Endodermal cell (in vitro differentiated cells): ENCODE measurements at regions not wholly inside any gene's neighbourhood (a gene's known extent, or its start where the extent isn't known, plus 50 kb on each side); places are given as distances from the start of the nearest gene placed in this dataset.

Source experiments
- DNase-seq: peaks from one replicate; pipeline ENCODE4 v3.0.0-alpha.2; 2017
- H3K27ac ChIP-seq: 2 replicates; pipeline ENCODE4 v1.5.1; 2013; ENCODE audit warnings: mild to moderate bottlenecking, low read depth, low read length, moderate library complexity
- H3K27me3 ChIP-seq: 2 replicates; pipeline ENCODE4 v1.6.1; 2013; ENCODE audit warnings: mild to moderate bottlenecking, low read length, moderate library complexity; ENCODE audit not compliant: insufficient read depth, control insufficient read depth, poor library complexity, severe bottlenecking
- H3K36me3 ChIP-seq: 2 replicates; pipeline ENCODE4 v1.7.0; 2013; ENCODE audit warnings: mild to moderate bottlenecking, low read length, moderate library complexity; ENCODE audit not compliant: control insufficient read depth, insufficient read depth
- H3K4me1 ChIP-seq: one replicate; pipeline ENCODE4 v1.7.0; 2013; ENCODE audit warnings: low read length; ENCODE audit not compliant: control insufficient read depth, insufficient read depth
- H3K4me3 ChIP-seq: 2 replicates; pipeline ENCODE4 v1.5.1; 2013; ENCODE audit warnings: mild to moderate bottlenecking, low read length, moderate library complexity
- H3K9ac ChIP-seq: 2 replicates; pipeline ENCODE4 v1.6.1; 2013; ENCODE audit warnings: mild to moderate bottlenecking, low read length, moderate library complexity; ENCODE audit not compliant: poor library complexity, severe bottlenecking; ENCODE audit errors: extremely low read depth
- H3K9me3 ChIP-seq: 2 replicates; pipeline ENCODE4 v1.6.1; 2013; ENCODE audit warnings: mild to moderate bottlenecking, low read length, moderate library complexity; ENCODE audit not compliant: control insufficient read depth
- H3K27ac Mint-ChIP-seq: 2 replicates; pipeline ENCODE4 v1.8.0; 2020; ENCODE audit warnings: mixed read lengths
- H3K27me3 Mint-ChIP-seq: 2 replicates; pipeline ENCODE4 v1.8.0; 2021; ENCODE audit warnings: mild to moderate bottlenecking, mixed read lengths; ENCODE audit not compliant: insufficient read depth
- H3K36me3 Mint-ChIP-seq: 2 replicates; pipeline ENCODE4 v1.8.0; 2020; ENCODE audit warnings: low read depth, mixed read lengths
- H3K4me1 Mint-ChIP-seq: 2 replicates; pipeline ENCODE4 v1.8.0; 2020; ENCODE audit warnings: mixed read lengths
- H3K4me3 Mint-ChIP-seq: 2 replicates; pipeline ENCODE4 v1.8.0; 2020; ENCODE audit warnings: mild to moderate bottlenecking, moderate library complexity, mixed read lengths
- H3K9me3 Mint-ChIP-seq: 2 replicates; pipeline ENCODE4 v1.8.0; 2020; ENCODE audit warnings: mild to moderate bottlenecking, mixed read lengths
- WGBS, 2 experiments: methylation state at CpG; one replicate each; pipeline versions ENCODE4 v1.1.5 to v1.1.7; 2013; ENCODE audit warnings: missing lambda C conversion rate in 2 of 2, mixed read lengths in 1 of 2; ENCODE audit not compliant: insufficient coverage in 1 of 2, insufficient read length in 1 of 2; 5-methylcytosine and 5-hydroxymethylcytosine counted together
- TF ChIP-seq, protein P1 (sequence below): fragments of 200-600 bp; sonication (generic); conservative IDR thresholded peaks from 2 replicates; pipeline ENCODE4 v1.5.0; 2021; ENCODE audit warnings: antibody characterized with exemption, mild to moderate bottlenecking

DNA sequence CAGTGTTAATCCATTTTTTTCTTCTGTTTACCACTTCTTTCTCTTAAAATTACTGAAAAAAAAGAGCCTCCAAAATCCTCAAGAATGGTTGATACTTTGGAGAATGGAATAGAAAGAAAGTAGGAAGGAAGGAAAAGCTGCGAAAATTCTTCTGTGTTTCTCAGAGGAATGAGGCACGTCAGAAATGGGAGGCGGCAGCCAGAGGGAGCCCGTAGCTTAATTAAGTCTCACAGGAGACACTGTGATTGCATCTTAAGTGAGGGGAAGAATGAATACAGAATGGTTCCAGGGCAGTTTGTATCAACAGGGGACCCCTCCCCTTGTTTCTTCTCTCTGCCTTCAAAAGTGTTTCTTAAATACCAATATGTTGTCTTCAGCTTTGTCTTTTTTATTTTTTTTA, 1099.5 kb downstream of the PLA2G4A start:
- Histone ChIP-seq H3K36me3 (no peaks in the 10 kb centered on the region), H3K4me1 (no peaks in the 10 kb centered on the region), H3K27me3 (no peaks in the 10 kb centered on the region), H3K9me3 (no peaks in the 10 kb centered on the region), H3K9ac (no peak overlapping the region), H3K27ac (no peak overlapping the region), H3K4me3 (no peak overlapping the region)
- H3K4me3 Mint-ChIP-seq: no peak overlapping the region
- DNase-seq: peak; percentile 77
- H3K27ac Mint-ChIP-seq: no peak overlapping the region
- no peaks in the 10 kb centered on the region for H3K36me3 Mint-ChIP-seq
- peaks cover 12% of the 10 kb centered on the region for H3K4me1 Mint-ChIP-seq
- TF ChIP-seq, protein P1, sequence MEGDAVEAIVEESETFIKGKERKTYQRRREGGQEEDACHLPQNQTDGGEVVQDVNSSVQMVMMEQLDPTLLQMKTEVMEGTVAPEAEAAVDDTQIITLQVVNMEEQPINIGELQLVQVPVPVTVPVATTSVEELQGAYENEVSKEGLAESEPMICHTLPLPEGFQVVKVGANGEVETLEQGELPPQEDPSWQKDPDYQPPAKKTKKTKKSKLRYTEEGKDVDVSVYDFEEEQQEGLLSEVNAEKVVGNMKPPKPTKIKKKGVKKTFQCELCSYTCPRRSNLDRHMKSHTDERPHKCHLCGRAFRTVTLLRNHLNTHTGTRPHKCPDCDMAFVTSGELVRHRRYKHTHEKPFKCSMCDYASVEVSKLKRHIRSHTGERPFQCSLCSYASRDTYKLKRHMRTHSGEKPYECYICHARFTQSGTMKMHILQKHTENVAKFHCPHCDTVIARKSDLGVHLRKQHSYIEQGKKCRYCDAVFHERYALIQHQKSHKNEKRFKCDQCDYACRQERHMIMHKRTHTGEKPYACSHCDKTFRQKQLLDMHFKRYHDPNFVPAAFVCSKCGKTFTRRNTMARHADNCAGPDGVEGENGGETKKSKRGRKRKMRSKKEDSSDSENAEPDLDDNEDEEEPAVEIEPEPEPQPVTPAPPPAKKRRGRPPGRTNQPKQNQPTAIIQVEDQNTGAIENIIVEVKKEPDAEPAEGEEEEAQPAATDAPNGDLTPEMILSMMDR: peak; percentile 78
- no peaks in the 10 kb centered on the region for H3K27me3 Mint-ChIP-seq
- no peaks in the 10 kb centered on the region for H3K9me3 Mint-ChIP-seq
- WGBS, 2 experiments: 21% methylated on average over 4 of the region's 4 CpGs; no CpG with 5 or more reads in 1 of the 2 experiments

- Mint-ChIP-seq H3K36me3 (no peaks in the 10 kb centered on the region), H3K4me1 (peaks cover 12% of the 10 kb centered on the region), H3K9me3 (no peaks in the 10 kb centered on the region), H3K27me3 (no peaks in the 10 kb centered on the region), H3K4me3 (no peak overlapping the region), H3K27ac (no peak overlapping the region)
- Histone ChIP-seq H3K9ac (no peak overlapping the region), H3K36me3 (no peaks in the 10 kb centered on the region), H3K27me3 (no peaks in the 10 kb centered on the region), H3K4me1 (no peaks in the 10 kb centered on the region), H3K27ac (no peak overlapping the region), H3K9me3 (no peaks in the 10 kb centered on the region), H3K4me3 (no peak overlapping the region)
- DNase-seq: no peak
- WGBS, 2 experiments: 38 to 84% methylated on average over 1 to 2 of the region's 2 CpGs
- TF ChIP-seq, protein P1: no peak
Observed at GRCh38 chr1:187928696-187929095, 1099.9 kb downstream of the PLA2G4A start.

- Mint-ChIP-seq H3K4me3 (no peak overlapping the region), H3K4me1 (peaks cover 12% of the 10 kb centered on the region), H3K9me3 (peaks cover 2% of the 10 kb centered on the region), H3K27ac (no peak overlapping the region), H3K36me3 (no peaks in the 10 kb centered on the region), H3K27me3 (no peaks in the 10 kb centered on the region)
- WGBS, 2 experiments: 77 to 89% methylated on average over 6 to 7 of the region's 7 CpGs
- DNase-seq: no peak
- Histone ChIP-seq H3K9ac (no peak overlapping the region), H3K27me3 (no peaks in the 10 kb centered on the region), H3K9me3 (no peaks in the 10 kb centered on the region), H3K4me3 (no peak overlapping the region), H3K27ac (no peak overlapping the region), H3K4me1 (no peaks in the 10 kb centered on the region), H3K36me3 (no peaks in the 10 kb centered on the region)
- TF ChIP-seq, protein P1: no peak
Observed at GRCh38 chr1:187931776-187932175, 1103.0 kb downstream of the PLA2G4A start.
